TTC549 (cell line): ENCODE measurements at regions not wholly inside any gene's neighbourhood (a gene's known extent, or its start where the extent isn't known, plus 50 kb on each side); places are given as distances from the start of the nearest gene placed in this dataset.
"Not testable (repeated sequence)": the region's sequence is repeated elsewhere in the genome, so short reads cannot be mapped to it uniquely, and the experiment has no call there.

Source experiments
- FAIRE-seq: peaks from 2 replicates; lab custom pipeline; 2012; peaks lifted over from hg19 to GRCh38; lab: Jason Lieb, UNC

GRCh38 chr6:47407300-47408281 is 70.0 kb upstream of the CD2AP start:
- FAIRE-seq, result no peak

GRCh38 chr6:47413752-47414422 is 63.7 kb upstream of the CD2AP start:
- peak; percentile 75 for FAIRE-seq

GRCh38 chr6:47414423-47415167 is 63.0 kb upstream of the CD2AP start:
- no peak for FAIRE-seq

GRCh38 chr6:47416396-47417345 is 60.9 kb upstream of the CD2AP start:
- FAIRE-seq, result no peak

GRCh38 chr6:47419621-47420020 is 58.0 kb upstream of the CD2AP start:
- FAIRE-seq, result no peak

GRCh38 chr6:47420394-47421371 is 56.9 kb upstream of the CD2AP start:
- no peak for FAIRE-seq

- FAIRE-seq, result no peak
Measured at GRCh38 chr6:47423079-47423478, 54.5 kb upstream of the CD2AP start.

- no peak for FAIRE-seq
Measured at GRCh38 chr6:47424436-47424836, 53.2 kb upstream of the CD2AP start.

- not testable (repeated sequence) for FAIRE-seq
Measured at GRCh38 chr6:47425724-47426123, 51.9 kb upstream of the CD2AP start.

GRCh38 chr6:47426524-47427302 is 50.9 kb upstream of the CD2AP start:
- FAIRE-seq, result no peak

- FAIRE-seq, result no peak
Measured at GRCh38 chr6:47427680-47428079, 49.9 kb upstream of the CD2AP start.
